HG03060 (cell line): ENCODE measurements at regions not wholly inside any gene's neighbourhood (a gene's known extent, or its start where the extent isn't known, plus 50 kb on each side); places are given as distances from the start of the nearest gene placed in this dataset.
"Not testable (repeated sequence)": the region's sequence is repeated elsewhere in the genome, so short reads cannot be mapped to it uniquely, and the experiment has no call there.

Experiments used
- ATAC-seq: cut with Tn5 transposase; IDR thresholded peaks from one replicate; pipeline ENCODE4 v1.9.1; 2021; ENCODE audit warnings: low read depth, moderate number of reproducible peaks; ENCODE audit not compliant: unreplicated experiment

GRCh38 chr9:17888964-17889363, 310.1 kb downstream of the SH3GL2 start:
- not testable (repeated sequence) for ATAC-seq

- ATAC-seq, result no peak
Observed at GRCh38 chr9:17894501-17895160, 315.8 kb downstream of the SH3GL2 start.

GRCh38 chr9:17900606-17901005, 321.7 kb downstream of the SH3GL2 start:
- ATAC-seq, result no peak

- ATAC-seq, result no peak
Observed at GRCh38 chr9:17905366-17905765, 326.5 kb downstream of the SH3GL2 start.

GRCh38 chr9:17905781-17906175, 326.9 kb downstream of the SH3GL2 start:
- ATAC-seq, result no peak

- no peak for ATAC-seq
Observed at GRCh38 chr9:17906176-17906840, 327.4 kb downstream of the SH3GL2 start.

GRCh38 chr9:17906841-17907778, 328.2 kb downstream of the SH3GL2 start:
- no peak for ATAC-seq

- no peak for ATAC-seq
Observed at GRCh38 chr9:17907779-17908508, 329.1 kb downstream of the SH3GL2 start.

GRCh38 chr9:17926246-17926645, 347.4 kb downstream of the SH3GL2 start:
- ATAC-seq, result no peak

GRCh38 chr9:17927616-17928015, 348.8 kb downstream of the SH3GL2 start:
- ATAC-seq, result no peak

GRCh38 chr9:17928228-17928627, 349.4 kb downstream of the SH3GL2 start:
- no peak for ATAC-seq

GRCh38 chr9:17928768-17929167, 349.9 kb downstream of the SH3GL2 start:
- ATAC-seq, result no peak

- ATAC-seq, result no peak
Observed at GRCh38 chr9:17929506-17929905, 350.6 kb downstream of the SH3GL2 start.

- ATAC-seq, result no peak
Observed at GRCh38 chr9:17930071-17930470, 351.2 kb downstream of the SH3GL2 start.

- ATAC-seq, result no peak
Observed at GRCh38 chr9:17936365-17936764, 357.5 kb downstream of the SH3GL2 start.

- no peak for ATAC-seq
Observed at GRCh38 chr9:17938035-17938655, 359.3 kb downstream of the SH3GL2 start.

- ATAC-seq, result no peak
Observed at GRCh38 chr9:17942498-17942897, 363.6 kb downstream of the SH3GL2 start.

GRCh38 chr9:17955409-17955808, 376.5 kb downstream of the SH3GL2 start:
- ATAC-seq, result no peak

GRCh38 chr9:17958363-17958762, 379.5 kb downstream of the SH3GL2 start:
- ATAC-seq, result no peak

GRCh38 chr9:17962747-17963146, 383.9 kb downstream of the SH3GL2 start:
- no peak for ATAC-seq
